GM18520 (cell line): ENCODE measurements at regions not wholly inside any gene's neighbourhood (a gene's known extent, or its start where the extent isn't known, plus 50 kb on each side); places are given as distances from the start of the nearest gene placed in this dataset.

Source experiments
- ATAC-seq: cut with Tn5 transposase; IDR thresholded peaks from one replicate; pipeline ENCODE4 v1.9.1; 2021; ENCODE audit not compliant: unreplicated experiment

DNA sequence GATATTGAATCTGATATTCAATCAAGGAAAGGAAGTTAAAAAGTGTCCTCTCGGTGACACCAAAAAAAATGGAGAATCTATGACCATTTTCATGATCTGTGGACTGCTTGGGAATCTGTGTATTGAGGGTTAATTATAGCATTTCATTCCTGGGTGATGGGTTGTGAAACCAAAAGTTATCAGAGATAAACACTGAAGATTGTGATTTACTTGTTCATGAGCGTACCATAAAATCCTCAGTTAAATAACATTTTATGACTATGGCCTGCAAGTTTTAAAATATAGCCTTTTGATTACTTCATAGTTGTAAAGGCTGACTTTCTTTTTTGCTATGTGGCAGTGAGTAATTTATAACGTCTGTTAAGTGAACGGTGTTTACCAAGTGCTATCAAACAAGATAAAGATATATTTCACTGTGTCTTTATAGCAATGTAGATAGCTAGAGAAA is 267.9 kb upstream of the SEMA6A start:
- ATAC-seq = no peak

DNA sequence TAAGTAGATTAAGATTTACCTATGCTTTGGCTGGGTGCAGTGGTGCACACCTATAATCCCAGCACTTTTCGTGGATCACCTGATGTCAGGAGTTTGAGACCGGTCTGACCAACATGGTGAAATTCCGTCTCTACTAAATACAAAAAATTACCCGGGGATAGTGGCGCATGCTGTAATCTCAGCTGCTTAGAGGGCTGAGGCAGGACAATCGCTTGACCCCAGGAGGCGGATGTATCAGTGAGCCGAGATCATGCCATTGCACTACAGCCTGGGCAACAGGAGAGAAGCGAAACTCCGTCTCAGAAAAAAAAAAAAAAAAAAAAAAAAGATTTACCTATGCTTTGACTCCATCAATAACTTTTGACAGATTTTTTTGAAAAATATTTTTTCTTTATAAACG is 267.1 kb upstream of the SEMA6A start:
- ATAC-seq = no peak

DNA sequence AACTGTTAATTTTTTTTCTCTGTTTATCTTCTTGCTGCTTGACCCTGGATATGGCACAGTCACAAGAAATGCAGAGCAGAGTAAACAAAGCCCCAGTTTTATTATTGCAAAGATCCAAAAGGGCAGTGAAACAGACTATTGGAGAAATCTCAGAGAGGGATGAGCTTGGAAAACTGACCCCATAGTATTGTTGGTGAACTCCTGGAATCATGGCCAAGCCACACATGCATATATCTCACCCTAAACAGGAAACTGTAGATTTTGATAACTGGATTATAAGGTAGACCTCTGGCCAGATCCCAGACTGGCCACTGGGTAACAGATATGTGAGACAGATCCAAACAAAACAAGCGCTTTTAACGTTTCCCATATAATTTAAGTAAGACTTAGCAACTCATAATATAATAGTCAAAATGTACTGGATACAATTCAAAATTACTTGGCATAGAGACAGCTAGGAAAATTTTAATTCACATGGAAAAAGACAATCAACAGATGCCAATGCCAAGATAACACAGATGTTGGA is 263.5 kb upstream of the SEMA6A start:
- no peak for ATAC-seq

DNA sequence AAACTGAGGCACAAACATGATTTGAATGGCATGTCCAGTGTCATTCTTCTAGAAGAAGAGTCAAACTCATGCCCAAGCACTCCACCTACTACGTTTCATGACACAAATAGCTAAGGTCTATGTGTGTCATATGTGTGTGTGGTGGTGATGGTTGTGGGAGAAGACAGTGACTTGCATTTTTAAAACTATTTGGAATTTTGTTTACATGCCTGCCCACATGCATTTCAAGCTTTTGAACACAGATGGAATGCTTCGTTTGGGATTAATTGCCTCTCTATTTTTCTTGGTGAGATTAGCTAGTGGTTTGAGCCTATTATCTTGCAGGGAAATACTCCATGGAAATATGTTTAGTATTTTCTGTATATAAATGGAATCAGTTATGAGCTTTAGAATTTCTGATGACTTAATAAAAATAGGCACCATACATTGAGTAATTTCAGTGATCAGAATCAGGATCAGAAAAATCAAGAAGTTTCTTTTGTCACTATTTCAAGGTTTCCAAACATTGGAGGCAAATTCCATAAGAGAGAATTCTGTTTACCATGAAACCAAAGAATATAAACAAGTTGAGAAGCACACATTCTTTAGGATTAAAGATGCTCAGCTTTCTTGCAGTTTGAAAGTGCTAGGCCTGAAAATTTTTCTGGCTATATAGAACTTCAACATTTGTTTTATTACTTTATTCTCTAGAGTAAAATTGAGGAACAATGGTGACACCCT is 260.3 kb upstream of the SEMA6A start:
- no peak for ATAC-seq

DNA sequence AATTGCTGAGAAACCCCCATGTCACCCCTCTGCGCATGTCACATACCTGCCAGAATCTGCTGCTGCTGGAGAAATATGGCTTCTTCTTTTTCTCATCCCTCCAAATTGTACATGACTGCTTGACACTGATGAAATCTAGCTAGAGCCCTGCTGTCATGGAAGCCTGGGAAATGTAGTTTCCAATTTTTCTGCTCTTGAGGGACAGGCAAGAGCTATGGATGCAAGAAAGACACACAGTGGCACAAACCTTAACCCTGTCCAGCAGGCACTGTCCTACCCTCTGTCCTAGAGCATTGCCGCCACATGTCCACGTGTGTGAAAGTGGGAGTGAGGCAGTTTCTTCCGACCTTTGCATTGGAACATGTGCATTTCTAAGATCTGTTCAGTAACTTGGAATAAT is 255.5 kb upstream of the SEMA6A start:
- ATAC-seq = no peak

DNA sequence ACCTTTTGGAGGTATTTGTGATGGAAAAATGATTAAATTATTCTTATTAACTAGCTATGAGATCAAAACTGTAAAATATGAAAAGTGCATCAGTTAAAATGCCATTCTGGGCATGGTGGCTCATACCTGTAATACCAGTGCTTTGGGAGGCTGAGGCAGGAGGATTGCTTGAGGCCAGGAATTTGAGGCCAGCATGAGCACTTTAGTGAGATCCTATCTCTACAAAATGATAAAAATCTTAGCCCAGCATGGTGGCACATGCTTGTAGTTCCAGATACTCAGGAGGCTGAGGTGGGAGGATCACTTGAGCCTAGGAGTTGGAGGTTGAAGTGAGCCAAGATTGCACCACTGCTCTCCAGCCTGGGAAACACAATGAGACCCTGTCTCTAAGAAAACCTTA is 252.5 kb upstream of the SEMA6A start:
- ATAC-seq = no peak

DNA sequence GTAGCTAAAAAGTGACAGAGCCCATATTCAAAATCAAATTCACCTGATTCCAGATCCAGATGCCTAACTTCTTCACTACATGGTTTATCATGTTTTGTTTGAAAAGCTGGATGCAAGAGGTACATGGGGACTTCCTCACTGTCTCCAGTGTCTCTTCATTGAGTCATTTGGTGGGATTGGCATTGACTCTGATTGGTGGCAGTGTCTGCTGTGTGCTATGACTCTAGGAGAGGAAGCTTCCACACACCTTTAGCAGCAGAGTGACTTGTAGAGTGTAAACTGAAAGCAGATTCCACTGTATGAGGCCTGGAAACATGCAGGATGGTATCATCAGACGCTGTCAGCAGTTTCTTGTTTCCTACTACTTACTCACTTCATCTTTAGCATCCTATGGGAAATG is 250.9 kb upstream of the SEMA6A start:
- no peak for ATAC-seq

DNA sequence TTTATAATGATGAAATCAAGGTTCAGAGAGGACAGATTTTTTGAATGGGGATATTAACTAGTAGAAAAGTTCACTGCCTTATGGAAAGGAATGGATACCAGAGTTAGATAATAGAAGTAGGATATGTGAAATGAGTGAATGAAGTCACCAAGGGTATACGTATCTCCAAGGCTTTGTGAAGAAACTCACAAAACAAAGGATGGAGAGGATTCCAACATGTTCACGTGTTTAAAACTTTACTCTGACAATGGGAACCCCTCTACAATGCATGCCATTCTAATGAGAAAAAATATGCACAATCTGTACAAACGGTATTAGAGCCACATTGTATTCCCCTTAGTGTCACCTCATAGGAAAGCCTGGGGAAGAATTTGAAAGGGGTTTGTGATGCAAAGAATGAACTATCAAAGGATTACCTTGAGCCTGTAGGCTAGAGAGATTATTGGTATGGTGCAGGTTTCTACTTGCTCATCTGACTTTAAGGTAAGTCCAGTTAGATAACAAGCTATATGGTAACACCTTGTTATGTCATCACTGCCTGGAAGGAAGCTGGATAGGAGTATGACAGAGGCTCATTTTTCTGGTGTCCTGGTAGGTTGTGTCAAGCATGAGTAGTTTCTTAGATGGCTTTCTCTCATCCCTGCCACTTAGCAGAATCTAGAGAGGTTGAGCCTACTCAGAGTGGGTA is 250.3 kb upstream of the SEMA6A start:
- no peak for ATAC-seq

DNA sequence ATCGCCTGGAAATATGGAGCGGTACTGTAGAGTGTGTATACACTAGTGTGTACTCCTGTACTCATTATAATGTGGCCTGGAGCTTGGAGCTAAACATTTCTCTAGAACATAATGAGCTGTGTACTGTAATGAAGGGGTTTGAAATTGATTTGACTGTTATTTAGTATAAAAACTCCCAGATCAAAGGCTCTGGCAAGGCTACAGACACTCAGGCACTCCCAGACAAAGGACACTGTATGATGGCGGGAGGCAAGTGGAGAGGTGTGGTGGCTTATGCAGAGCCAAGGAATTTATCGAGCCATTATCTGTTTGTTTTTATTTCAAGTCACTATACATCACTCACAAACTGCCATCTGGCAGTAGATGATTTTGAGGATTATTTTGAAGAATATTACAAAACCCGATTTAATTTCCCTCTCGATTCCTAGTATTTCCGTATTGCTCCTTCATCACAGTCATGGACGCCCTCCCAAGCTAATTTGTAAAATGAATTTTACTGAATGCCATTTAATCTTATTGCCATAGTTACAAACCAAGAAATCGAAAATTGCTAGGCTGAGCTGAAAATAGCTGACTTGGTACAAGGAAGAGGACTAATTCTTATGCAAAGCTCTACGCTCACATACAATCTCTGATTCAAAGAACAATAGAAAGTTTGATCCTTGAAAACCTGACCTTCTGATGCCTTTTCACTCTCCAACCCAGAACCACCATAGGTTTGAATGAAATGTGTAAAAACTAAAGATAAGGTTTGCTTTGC is 240.2 kb upstream of the SEMA6A start:
- ATAC-seq = no peak

DNA sequence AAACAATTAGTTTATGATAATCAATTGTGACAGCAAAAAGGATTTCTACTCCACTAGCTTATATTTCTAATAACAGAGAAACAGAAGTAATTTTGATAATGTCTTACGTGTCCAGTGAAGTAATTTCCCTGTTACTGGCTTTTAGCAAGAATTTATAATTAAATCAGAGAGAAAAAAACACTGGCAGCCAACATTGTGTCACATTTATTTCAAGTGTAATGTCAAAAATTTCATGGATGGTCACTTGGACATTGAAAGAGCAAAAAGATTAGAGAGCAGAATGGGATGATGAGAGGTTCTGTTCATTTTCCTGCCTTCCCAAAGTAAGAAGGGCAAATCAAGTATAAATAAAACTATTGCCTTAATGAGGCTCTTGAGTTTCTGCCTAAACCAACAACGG is 239.3 kb upstream of the SEMA6A start:
- ATAC-seq = no peak

DNA sequence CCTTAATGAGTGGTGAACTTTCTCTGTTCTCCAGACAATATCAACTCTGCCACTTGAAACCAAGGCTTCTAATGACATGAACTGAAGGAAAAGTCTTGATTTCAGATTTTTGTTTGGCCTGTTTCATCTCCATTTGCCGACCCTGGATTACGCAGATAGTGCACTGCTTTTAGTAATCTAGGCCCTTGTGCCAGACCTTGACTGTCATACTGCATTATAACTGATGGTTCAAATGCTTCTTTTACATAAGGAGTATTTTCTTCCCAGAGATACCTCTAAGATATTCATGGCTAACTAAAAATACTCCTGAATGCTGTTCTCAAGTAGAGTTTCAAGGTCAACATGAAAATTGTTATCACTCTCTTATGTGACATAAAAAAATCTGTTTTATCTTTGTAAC is 238.7 kb upstream of the SEMA6A start:
- no peak for ATAC-seq

DNA sequence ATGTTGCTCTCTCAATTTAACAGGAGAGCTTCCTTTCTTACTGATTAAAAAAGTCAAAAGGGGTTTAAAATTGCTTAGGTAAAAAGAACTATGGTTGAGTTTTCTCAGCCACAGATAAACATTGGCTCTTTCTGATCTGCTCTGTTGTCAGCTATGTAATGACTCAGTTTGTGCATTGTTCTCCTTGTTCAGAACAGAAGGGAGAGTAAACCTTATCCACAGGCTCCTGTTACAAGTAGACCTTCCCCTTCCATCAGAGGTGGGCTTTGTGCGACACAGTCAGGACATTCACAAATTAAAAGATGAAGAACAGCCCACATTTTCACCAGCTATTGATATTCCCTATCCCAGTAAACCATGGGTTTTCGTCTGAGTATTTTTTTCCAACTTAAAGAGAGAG is 236.3 kb upstream of the SEMA6A start:
- no peak for ATAC-seq

DNA sequence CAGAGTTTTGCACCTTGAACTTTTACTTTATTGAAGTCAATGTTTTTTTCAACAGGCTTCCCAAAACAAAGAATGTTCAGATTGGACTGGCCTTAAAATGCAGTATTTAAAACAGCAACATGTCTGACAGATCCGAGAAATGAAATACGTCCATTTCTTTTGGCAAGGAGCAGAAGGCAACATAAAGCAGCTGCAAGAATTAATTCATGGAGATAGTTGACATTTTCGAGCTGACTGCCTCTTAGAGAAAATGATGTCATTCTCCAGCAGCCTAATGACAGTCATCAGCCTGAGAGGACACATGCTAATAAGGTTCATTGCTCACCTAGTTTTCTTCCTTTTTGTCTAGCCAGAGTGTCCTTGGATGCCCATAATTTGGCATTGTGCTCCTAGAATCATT is 232.2 kb upstream of the SEMA6A start:
- no peak for ATAC-seq

DNA sequence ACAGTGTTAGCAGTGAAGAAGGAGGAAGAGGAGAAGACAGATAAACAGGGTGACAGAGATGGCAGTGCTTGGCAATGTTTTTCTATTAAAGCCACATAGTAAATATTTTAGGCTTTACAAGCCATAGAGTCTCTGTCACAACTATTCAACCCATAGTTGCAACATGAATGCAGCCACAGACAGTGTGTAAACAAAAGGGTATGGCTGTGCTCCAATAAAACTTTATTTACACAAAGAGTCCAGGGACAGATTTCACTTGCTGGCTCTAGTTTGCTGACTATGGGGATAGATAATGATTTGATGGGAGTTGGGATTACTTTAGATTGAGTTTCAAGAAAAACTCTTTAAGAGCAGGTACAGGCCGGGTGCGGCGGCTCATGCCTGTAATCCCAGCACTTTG is 224.8 kb upstream of the SEMA6A start:
- ATAC-seq = no peak

DNA sequence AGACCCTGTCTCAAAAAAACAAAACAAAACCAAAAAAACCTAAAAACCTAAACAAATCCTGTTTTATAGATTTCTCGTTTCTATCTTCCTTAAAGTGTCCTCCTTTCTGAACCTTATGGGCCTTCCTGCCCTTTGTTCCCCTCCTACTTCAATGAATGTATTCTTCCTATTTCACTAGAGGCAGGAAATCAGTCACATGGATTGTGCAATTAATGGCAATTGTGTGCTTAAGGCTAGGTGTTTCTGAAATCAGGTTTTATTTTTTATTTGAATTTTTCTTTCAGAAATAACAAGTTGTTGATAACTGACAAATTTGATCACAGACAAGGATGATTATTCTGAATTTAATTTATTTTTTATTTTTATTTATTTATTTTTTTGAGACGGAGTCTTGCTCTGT is 220.6 kb upstream of the SEMA6A start:
- ATAC-seq = no peak

DNA sequence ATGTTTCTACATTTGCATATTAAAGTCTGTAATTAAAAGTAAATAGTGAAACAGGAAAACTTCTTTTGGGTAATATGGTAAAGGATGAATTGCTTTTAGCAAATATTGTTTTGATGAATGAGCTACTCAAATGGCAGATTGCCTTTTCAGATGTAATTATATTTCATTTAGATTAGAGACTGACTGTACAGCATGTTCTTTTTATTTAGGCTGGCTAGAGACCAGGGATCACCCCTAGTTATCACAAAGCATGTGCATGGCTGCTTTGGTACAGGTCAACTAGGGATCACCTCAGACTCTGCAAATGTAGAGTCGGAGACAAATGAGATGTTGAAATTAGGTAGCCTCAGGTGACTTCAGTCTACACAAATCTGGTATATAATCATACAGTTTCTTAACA is 214.9 kb upstream of the SEMA6A start:
- ATAC-seq = no peak

DNA sequence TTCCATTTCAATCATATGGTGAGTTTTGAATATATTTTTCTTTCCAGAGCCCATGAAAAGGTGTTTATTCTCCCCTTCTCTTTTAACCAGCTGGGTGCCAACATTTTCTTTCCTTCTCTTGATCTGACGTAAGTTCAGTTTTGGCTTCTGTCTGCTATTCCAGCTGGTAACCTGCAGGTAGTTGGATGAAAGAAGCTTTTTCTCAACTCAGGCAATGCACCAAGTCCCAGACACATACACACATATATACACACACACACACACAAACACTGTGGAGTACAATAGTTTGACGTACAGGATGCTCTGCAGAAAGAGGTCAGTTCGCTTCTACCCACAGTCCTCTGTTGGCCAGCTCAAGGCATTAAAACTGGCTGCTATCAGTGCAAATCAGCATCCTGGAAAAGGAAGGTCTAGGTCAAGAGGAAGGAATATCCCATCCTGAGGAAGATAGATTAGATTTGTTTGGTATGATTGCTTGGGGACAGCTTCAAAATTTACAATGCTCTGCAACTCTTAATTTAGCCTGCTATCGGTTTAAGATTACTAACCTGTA is 214.3 kb upstream of the SEMA6A start:
- ATAC-seq = no peak

DNA sequence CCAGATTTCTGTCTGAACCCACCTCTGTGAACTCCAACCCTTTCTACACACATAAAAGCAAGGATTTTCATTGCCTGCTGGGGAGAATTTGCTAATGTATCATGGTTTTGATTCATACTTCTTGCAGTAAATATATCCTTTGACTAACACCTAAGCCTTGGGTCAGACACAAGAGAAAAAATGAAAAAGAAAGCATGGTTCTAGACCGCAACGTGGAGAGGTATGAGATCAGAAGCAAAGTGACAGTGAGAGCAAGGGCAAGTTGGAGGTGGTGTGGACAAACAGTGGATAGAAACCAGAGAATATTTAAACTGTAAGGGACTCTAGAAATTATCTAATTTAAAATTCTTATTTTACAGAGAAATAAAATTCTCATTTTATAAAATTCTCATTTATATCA is 212.9 kb upstream of the SEMA6A start:
- ATAC-seq = peak; percentile 61

DNA sequence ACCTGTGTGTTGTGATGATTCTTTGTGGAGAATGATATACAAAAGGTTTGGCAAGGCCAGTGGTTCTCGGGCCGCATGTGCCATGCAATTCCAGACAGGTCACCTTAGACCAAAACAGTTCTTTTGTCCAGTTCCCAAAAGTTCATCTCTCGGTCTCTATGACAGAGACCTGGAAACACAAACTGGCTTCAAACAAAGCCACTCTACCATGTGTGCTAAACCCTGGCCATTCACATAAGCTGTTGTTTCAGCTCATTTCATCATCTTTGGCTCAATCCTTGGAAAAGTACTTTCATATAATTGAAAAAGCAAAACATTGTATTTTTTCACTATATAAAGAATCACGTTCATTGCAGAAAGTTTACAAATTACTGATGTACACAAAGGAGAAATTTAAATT is 210.5 kb upstream of the SEMA6A start:
- ATAC-seq = no peak

DNA sequence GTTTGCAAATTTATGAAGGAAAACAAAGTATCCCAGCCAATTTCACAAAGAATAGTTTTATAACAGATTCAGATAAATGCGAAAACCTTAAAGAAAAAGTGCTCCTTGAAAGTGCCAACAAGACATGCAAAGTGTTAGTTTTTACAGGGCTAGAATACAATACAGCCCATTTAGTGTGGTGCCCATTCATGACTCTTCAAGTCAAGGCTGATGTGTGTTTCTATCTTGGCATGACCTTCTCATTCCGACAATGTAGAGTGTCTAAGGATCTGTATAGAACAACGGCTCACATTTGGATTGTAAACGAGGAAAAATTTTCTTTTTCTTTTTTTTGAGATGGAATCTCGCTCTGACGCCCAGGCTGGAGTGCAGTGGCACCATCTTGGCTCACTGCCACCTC is 205.2 kb upstream of the SEMA6A start:
- no peak for ATAC-seq

DNA sequence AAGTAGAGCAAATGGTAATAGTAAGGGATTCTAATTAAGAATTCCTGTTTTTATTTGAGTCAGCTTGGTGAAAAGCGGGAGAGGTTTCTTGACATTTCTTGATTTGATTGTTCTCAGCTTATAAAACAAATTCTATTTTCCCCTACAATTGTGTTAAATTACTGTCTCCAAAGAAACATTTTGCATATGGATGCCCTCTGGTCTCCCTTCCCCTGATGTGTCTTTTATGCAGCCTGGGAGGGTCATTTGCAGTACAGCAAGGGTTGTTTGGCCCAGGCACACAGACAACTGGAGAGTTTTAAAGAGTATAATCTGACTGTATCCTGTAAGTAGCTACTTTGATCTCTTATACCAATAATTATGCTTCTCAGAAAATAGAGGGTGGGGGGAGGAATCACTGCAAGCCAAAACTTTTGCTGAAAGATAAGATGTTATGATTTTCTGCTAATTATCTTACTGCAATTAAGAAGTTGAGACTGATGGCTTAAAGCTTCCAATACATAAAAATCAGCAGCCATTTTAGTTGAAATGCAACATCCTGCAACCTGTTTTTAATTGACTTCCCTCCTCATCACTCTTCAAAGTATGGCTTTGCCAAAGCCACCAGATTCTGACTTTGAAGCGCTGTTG is 204.1 kb upstream of the SEMA6A start:
- ATAC-seq = no peak
